NB4 (cell line): ENCODE measurements at regions not wholly inside any gene's neighbourhood (a gene's known extent, or its start where the extent isn't known, plus 50 kb on each side); places are given as distances from the start of the nearest gene placed in this dataset.

Source experiments
- DNase-seq: peaks from one replicate; pipeline ENCODE4 v3.0.0; 2010; ENCODE audit warnings: low read depth
- H3K4me3 ChIP-seq: one replicate; pipeline ENCODE4 v1.5.1; 2011; ENCODE audit warnings: mild to moderate bottlenecking, low read depth, low read length, moderate library complexity
- CTCF ChIP-seq: IDR thresholded peaks from one replicate; pipeline ENCODE4 v1.5.1; 2012; ENCODE audit warnings: low read depth, low read length
- MYC ChIP-seq: IDR thresholded peaks from 2 replicates; pipeline ENCODE4 v1.6.1; 2011; ENCODE audit warnings: low read depth, low read length
- POLR2A ChIP-seq: IDR thresholded peaks from 2 replicates; pipeline ENCODE4 v1.6.1; 2011; ENCODE audit warnings: mild to moderate bottlenecking; ENCODE audit not compliant: insufficient read length; ENCODE audit errors: extremely low read depth
- TF ChIP-seq, protein P1 (sequence below): IDR thresholded peaks from 2 replicates; pipeline ENCODE4 v1.6.1; 2011; ENCODE audit warnings: low read depth, low read length

- H3K4me3 ChIP-seq: no peak overlapping the region
- TF ChIP-seq MYC (no peak), POLR2A (no peak), CTCF (no peak)
- TF ChIP-seq, protein P1, sequence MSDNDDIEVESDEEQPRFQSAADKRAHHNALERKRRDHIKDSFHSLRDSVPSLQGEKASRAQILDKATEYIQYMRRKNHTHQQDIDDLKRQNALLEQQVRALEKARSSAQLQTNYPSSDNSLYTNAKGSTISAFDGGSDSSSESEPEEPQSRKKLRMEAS: no peak
These were observed 262.0 kb downstream of the MAN2A1 start for GRCh38 chr5:109951758-109952157.

DNA sequence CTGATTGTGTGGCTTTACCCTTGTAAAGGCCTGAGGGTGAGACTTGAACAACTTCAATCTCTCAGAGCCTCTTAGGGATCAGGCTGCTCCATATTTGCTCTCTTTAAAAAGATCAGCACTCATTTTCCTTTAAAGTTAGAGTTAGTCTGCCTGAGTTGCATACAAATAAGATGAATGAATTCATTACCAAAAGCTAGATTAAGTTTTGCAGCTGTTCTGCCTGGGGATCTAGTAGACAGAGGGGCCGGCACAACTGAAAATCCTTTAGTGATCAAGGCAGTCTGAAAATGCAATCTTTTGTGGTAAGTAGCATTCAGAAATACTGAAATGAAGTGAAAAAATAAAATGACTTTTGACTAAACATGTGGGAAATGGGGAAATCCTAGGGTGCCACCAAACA, 264.0 kb downstream of the MAN2A1 start:
- TF ChIP-seq CTCF (no peak), POLR2A (no peak), MYC (no peak)
- TF ChIP-seq, protein P1: no peak
- H3K4me3 ChIP-seq: no peak overlapping the region
- no peak for DNase-seq

More at GRCh38 chr5:109951758-109952157, 262.0 kb downstream of the MAN2A1 start:
- DNase-seq: no peak

DNA sequence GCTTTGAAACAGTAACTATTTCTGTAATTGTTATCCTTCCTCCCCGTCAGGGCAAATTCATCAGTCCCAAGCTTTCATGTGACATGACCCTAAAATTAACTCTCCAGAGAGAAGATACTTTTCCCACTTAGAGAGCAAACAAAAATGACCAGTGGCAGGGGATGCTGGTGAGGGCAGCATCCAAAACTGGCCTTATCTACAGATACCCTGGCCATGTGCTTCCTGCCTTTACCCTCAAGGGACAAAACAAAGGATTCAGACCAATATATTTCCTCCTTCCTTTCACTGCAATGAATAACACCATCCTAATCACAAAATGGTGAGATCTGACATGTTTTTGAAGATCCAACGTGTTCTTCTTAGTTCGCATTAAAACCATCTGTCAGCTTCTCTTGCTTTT, 267.2 kb downstream of the MAN2A1 start:
- H3K4me3 ChIP-seq: no peak overlapping the region
- TF ChIP-seq MYC (no peak), POLR2A (no peak), CTCF (no peak)
- TF ChIP-seq, protein P1: no peak
- DNase-seq: no peak

- DNase-seq: no peak
- TF ChIP-seq CTCF (no peak), POLR2A (no peak), MYC (no peak)
- TF ChIP-seq, protein P1: no peak
- no peak overlapping the region for H3K4me3 ChIP-seq
These were observed 268.4 kb downstream of the MAN2A1 start for GRCh38 chr5:109958082-109958481.

DNA sequence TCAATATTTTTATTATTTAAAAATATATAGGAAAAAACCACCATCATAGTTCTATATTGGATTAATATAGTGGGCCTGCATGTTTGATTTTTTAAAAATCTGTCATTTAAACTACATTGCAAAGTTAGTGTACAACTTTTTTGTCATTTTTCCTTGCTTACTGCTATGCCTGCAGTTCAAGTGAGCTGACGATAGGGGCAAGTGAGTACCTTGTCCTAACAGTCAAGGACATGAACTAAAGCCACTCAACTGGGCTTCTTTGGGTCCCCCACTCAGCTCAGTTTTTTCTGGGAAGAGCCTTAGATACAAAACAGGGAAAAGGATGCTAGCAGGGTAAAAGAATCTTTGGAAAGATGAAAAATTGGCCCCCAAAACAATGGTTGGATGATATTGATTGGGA, 269.9 kb downstream of the MAN2A1 start:
- DNase-seq: no peak
- TF ChIP-seq POLR2A (no peak), CTCF (no peak), MYC (no peak)
- TF ChIP-seq, protein P1: no peak
- H3K4me3 ChIP-seq: no peak overlapping the region

GRCh38 chr5:109961751-109962150, 272.0 kb downstream of the MAN2A1 start:
- DNase-seq: peak; percentile 42
- no peak overlapping the region for H3K4me3 ChIP-seq
- TF ChIP-seq POLR2A: no peak
- TF ChIP-seq CTCF: no peak
- TF ChIP-seq, protein P1: no peak
- no peak for TF ChIP-seq MYC
